C4-2B (cell line): ENCODE measurements at regions not wholly inside any gene's neighbourhood (a gene's known extent, or its start where the extent isn't known, plus 50 kb on each side); places are given as distances from the start of the nearest gene placed in this dataset.

Source experiments
- CTCF ChIP-seq: fragments of 450-650 bp; conservative IDR thresholded peaks from 2 replicates; pipeline ENCODE4 v1.5.1; 2017; ENCODE audit warnings: mild to moderate bottlenecking
- ZFX ChIP-seq: fragments of 450-650 bp; IDR thresholded peaks from 2 replicates; pipeline ENCODE4 v1.6.1; 2017

DNA sequence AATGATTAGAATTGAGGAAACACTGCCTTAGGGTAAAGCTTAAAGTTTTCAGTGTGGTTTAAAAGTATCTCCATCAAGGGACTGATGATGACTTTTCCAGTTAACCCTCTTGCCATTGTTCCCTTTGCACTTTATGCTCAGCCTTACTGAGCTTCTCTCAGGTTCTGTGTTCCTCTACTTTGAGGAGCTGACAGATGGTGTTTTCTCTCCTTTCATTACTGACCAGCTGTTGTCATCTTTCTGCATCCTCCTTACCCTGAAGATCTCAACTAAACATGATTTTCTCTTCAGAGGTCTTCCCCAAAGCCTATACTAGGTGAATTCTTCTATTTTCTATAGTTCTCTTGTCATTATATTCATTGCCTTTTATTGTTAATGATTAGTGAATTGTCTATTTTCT, 475.6 kb upstream of the SYNCRIP start:
- TF ChIP-seq CTCF: no peak
- TF ChIP-seq ZFX: no peak
